GM23338 (cell line): ENCODE measurements at regions not wholly inside any gene's neighbourhood (a gene's known extent, or its start where the extent isn't known, plus 50 kb on each side); places are given as distances from the start of the nearest gene placed in this dataset.

Source experiments
- ATAC-seq: fragments of 200-7000 bp; cut with Tn5 transposase; 3 replicates; pipeline ENCODE4 v1.9.1; 2020
- DNase-seq: peaks from one replicate; pipeline ENCODE4 v3.0.0-alpha.2; 2015; ENCODE audit warnings: low spot score
- H2AFZ ChIP-seq: fragments of 200-600 bp; sonication (generic); 2 replicates; pipeline ENCODE4 v1.8.0; 2016; ENCODE audit warnings: antibody characterized with exemption, mild to moderate bottlenecking, moderate library complexity
- H3F3A ChIP-seq: fragments of 200-600 bp; sonication (generic); replicated peaks from 2 replicates; pipeline ENCODE4 v1.8.0; 2017; ENCODE audit warnings: antibody characterized with exemption, mixed run types, low read depth
- H3K27ac ChIP-seq: fragments of 200-600 bp; sonication (generic); 2 replicates; pipeline ENCODE4 v1.6.1; 2016; ENCODE audit warnings: low read depth
- H3K27me3 ChIP-seq: fragments of 200-600 bp; sonication (generic); 2 replicates; pipeline ENCODE4 v1.8.0; 2016; ENCODE audit warnings: mild to moderate bottlenecking, mixed run types, moderate library complexity; ENCODE audit not compliant: insufficient read depth
- H3K36me3 ChIP-seq: fragments of 200-600 bp; sonication (generic); 2 replicates; pipeline ENCODE4 v1.8.0; 2016; ENCODE audit warnings: mild to moderate bottlenecking; ENCODE audit not compliant: insufficient read depth
- H3K4me1 ChIP-seq: fragments of 200-600 bp; sonication (generic); 2 replicates; pipeline ENCODE4 v1.8.0; 2016; ENCODE audit warnings: mild to moderate bottlenecking, moderate library complexity; ENCODE audit not compliant: insufficient read depth
- H3K4me2 ChIP-seq: fragments of 200-600 bp; sonication (generic); 2 replicates; pipeline ENCODE4 v1.7.1; 2017; ENCODE audit warnings: mixed run types
- H3K4me3 ChIP-seq: fragments of 200-600 bp; sonication (generic); 2 replicates; pipeline ENCODE4 v1.6.1; 2016; ENCODE audit warnings: mixed run types
- H3K79me2 ChIP-seq: fragments of 200-600 bp; sonication (generic); replicated peaks from 2 replicates; pipeline ENCODE4 v1.8.0; 2017; ENCODE audit warnings: mild to moderate bottlenecking; ENCODE audit not compliant: insufficient read depth
- H3K9me2 ChIP-seq: fragments of 200-600 bp; sonication (generic); 2 replicates; pipeline ENCODE4 v1.8.0; 2017; ENCODE audit not compliant: insufficient read depth
- H4K20me1 ChIP-seq: fragments of 200-600 bp; sonication (generic); replicated peaks from 2 replicates; pipeline ENCODE4 v1.8.0; 2017; ENCODE audit warnings: mild to moderate bottlenecking; ENCODE audit not compliant: insufficient read depth
- H3K27ac Mint-ChIP-seq: 2 replicates; pipeline ENCODE4 v1.8.0; 2020; ENCODE audit warnings: inconsistent platforms, mild to moderate bottlenecking, moderate library complexity, mixed read lengths
- H3K27me3 Mint-ChIP-seq: 3 replicates; pipeline ENCODE4 v1.8.0; 2022; ENCODE audit warnings: low read depth, mild to moderate bottlenecking, moderate library complexity, mixed read lengths, inconsistent platforms; ENCODE audit not compliant: insufficient read depth, poor library complexity
- H3K36me3 Mint-ChIP-seq: 3 replicates; pipeline ENCODE4 v1.8.0; 2021; ENCODE audit warnings: low read depth, mild to moderate bottlenecking, inconsistent platforms, moderate library complexity, mixed read lengths
- H3K4me1 Mint-ChIP-seq: 3 replicates; pipeline ENCODE4 v1.8.0; 2020; ENCODE audit warnings: mild to moderate bottlenecking, inconsistent platforms, mixed read lengths
- H3K4me3 Mint-ChIP-seq: 3 replicates; pipeline ENCODE4 v1.8.0; 2021; ENCODE audit warnings: moderate library complexity, mild to moderate bottlenecking, inconsistent platforms, mixed read lengths
- H3K9me3 Mint-ChIP-seq: 3 replicates; pipeline ENCODE4 v1.8.0; 2020; ENCODE audit warnings: moderate library complexity, mild to moderate bottlenecking, inconsistent platforms, mixed read lengths
- CREB1 ChIP-seq: fragments of 250-450 bp; sonication (Bioruptor Pico); IDR thresholded peaks from 2 replicates; pipeline ENCODE4 v1.5.0; 2020; ENCODE audit warnings: low read depth, mild to moderate bottlenecking, moderate library complexity
- EZH2phosphoT487 ChIP-seq: fragments of 200-600 bp; sonication (generic); IDR thresholded peaks from one replicate; pipeline ENCODE4 v1.8.1; 2018; ENCODE audit warnings: antibody characterized with exemption; ENCODE audit not compliant: unreplicated experiment
- NANOG ChIP-seq: IDR thresholded peaks from 2 replicates; pipeline ENCODE4 v1.6.1; 2016; ENCODE audit warnings: antibody characterized with exemption, borderline replicate concordance
- ZNF462 ChIP-seq: fragments of 250-450 bp; sonication (Bioruptor Pico); IDR thresholded peaks from 2 replicates; pipeline ENCODE4 v1.5.0; 2020; ENCODE audit warnings: mild to moderate bottlenecking, moderate library complexity
- TF ChIP-seq, protein P1 (sequence below): IDR thresholded peaks from 2 replicates; pipeline ENCODE4 v1.6.1; 2016; ENCODE audit warnings: antibody characterized with exemption

DNA sequence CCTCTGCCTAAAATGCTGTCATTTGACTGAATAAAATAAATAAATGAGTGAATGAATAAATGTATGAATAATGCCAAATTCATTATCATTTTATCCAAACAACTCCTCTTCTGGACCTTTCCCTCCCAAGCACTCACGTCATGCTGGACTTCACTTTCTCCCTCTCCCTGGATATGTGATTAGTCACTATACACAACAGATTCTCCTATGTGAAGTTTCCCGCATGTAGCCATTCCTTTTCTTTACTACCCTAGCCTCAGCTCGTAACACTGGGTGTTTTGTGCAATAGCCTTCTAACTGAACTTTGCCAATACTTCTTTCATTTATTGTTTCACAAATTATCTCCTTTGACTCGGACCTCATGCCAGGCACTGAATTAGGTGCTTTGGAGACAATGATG is 87.6 kb upstream of the IL6 start (continued):
- TF ChIP-seq CREB1 (CRISPR knock-in tag) (no peak), NANOG (no peak), ZNF462 (CRISPR knock-in tag) (no peak)
- TF ChIP-seq, protein P1, sequence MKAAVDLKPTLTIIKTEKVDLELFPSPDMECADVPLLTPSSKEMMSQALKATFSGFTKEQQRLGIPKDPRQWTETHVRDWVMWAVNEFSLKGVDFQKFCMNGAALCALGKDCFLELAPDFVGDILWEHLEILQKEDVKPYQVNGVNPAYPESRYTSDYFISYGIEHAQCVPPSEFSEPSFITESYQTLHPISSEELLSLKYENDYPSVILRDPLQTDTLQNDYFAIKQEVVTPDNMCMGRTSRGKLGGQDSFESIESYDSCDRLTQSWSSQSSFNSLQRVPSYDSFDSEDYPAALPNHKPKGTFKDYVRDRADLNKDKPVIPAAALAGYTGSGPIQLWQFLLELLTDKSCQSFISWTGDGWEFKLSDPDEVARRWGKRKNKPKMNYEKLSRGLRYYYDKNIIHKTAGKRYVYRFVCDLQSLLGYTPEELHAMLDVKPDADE = no peak

DNA sequence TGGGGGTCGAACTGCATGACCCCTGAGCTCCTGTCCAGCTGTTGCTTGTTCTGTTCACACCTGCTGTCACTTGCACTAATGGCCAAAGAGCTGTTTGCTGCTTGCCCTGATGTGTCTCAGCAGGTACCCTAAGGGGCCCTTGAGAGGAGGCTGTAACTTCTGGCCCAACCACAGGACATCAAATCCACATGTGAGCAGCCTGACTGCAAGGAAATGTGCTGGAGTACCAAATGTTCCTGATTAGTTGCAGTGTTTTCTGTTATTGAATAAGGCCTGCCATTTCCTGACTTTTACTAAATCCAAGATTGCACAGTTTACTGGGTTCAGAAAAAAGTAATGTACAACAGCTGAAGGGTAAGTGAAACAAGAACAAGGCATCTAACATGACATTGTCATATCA is 91.7 kb upstream of the IL6 start:
- DNase-seq = no peak
- Histone ChIP-seq H3K36me3 (no peaks in the 10 kb centered on the region), H3K4me3 (no peak overlapping the region), H3K79me2 (no peaks in the 10 kb centered on the region), H3K4me1 (no peaks in the 10 kb centered on the region), H3K4me2 (no peak overlapping the region), H4K20me1 (no peaks in the 10 kb centered on the region), H3K27ac (no peak overlapping the region), H3K9me2 (no peaks in the 10 kb centered on the region), H3K27me3 (no peaks in the 10 kb centered on the region), H3F3A (no peaks in the 10 kb centered on the region), H2AFZ (no peak overlapping the region)
- H3K4me1 Mint-ChIP-seq = no peaks in the 10 kb centered on the region
- no peak overlapping the region for H3K4me3 Mint-ChIP-seq
- TF ChIP-seq EZH2phosphoT487 (no peak), CREB1 (CRISPR knock-in tag) (no peak)
- no peak overlapping the region for H3K27ac Mint-ChIP-seq
- no peaks in the 10 kb centered on the region for H3K27me3 Mint-ChIP-seq
- H3K9me3 Mint-ChIP-seq = no peaks in the 10 kb centered on the region
- H3K36me3 Mint-ChIP-seq = no peaks in the 10 kb centered on the region
- no peak for ATAC-seq
